GM19043 (cell line): ENCODE measurements at regions not wholly inside any gene's neighbourhood (a gene's known extent, or its start where the extent isn't known, plus 50 kb on each side); places are given as distances from the start of the nearest gene placed in this dataset.
"Not testable (repeated sequence)": the region's sequence is repeated elsewhere in the genome, so short reads cannot be mapped to it uniquely, and the experiment has no call there.

Experiments
- ATAC-seq: cut with Tn5 transposase; IDR thresholded peaks from one replicate; pipeline ENCODE4 v1.9.1; 2021; ENCODE audit warnings: low read depth; ENCODE audit not compliant: unreplicated experiment

DNA sequence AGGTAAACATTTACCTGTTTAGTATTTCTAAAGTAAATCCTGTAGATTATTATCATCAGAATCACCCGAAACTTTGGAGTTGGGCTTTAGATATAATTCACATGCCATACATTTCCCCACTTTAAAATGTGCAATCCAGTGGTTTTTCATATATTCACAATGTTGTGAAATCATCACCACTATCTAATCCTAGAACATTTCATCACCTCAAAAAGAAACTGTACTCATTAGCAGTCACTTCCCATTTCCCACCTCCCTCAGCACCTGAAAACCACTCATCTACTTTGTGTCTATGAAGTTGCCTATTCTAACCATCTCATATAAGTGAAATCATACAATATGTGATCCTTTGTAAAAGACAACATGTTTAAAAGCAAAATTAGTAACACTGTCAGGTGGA is 182.6 kb downstream of the FZD1 start:
- ATAC-seq = no peak

DNA sequence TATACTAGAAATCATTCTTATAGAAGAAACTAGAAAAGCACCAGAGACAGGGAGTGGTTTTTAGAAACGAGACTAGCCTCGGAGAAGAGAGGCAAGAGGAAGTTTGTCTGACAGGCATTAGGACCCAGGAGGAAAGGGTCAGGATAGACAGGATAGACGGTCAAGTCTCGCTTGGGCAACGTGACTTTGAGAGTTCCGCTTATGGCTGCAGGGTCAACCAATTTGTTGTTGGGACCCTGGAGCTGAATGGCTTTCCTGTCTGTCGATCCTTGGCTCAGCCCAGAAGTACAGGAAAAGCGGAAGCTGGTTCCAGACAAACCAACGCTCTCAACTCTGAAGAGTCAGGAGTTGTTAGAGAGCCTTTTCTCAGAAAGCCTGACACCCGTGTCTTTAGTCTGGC is 191.2 kb downstream of the FZD1 start:
- no peak for ATAC-seq

- ATAC-seq = no peak
These were observed 193.0 kb downstream of the FZD1 start for GRCh38 chr7:91457208-91457607.

GRCh38 chr7:91459539-91459938 is 195.3 kb downstream of the FZD1 start:
- no peak for ATAC-seq

GRCh38 chr7:91462316-91462715 is 198.1 kb downstream of the FZD1 start:
- no peak for ATAC-seq

- ATAC-seq = no peak
These were observed 199.1 kb downstream of the FZD1 start for GRCh38 chr7:91463330-91463729.

GRCh38 chr7:91465595-91466061 is 201.4 kb downstream of the FZD1 start:
- no peak for ATAC-seq

DNA sequence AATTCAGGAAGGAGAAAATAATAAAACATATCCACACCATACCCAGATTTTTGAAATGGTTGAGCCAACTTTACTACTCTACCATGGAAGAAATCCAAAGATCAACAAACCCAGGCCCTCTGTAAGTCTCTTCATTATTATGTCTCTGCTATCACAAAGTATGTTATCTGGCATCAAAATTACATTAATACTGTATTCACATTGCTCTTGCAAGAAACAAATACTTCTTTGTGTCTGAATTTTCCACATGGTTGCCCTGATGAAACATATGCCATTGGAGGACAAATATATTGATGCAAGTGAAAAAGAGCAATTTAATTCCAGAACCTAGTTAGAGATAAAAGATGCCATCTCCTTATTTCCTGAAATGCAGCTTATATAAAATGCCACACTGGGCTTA is 204.0 kb downstream of the FZD1 start:
- no peak for ATAC-seq

- no peak for ATAC-seq
These were observed 209.4 kb downstream of the FZD1 start for GRCh38 chr7:91473619-91474018.

DNA sequence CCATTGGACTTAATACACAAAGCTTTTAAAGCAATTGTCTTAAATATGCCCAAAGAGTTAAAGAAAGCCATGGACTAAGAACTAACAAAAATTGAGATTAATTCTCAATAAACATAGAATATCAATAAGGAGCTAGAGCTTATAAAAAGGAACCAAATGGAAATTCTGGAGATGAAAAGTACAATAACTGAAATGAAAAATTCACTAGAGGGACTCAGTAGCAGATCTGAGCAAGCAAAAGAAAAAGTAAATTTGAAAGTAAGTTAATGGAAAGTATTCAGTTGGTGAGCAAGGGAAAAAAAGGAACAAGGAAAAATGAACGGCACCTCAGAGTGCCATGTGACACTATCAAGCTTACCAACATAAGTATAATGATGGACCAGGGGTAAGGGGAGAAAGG is 209.8 kb downstream of the FZD1 start:
- no peak for ATAC-seq

DNA sequence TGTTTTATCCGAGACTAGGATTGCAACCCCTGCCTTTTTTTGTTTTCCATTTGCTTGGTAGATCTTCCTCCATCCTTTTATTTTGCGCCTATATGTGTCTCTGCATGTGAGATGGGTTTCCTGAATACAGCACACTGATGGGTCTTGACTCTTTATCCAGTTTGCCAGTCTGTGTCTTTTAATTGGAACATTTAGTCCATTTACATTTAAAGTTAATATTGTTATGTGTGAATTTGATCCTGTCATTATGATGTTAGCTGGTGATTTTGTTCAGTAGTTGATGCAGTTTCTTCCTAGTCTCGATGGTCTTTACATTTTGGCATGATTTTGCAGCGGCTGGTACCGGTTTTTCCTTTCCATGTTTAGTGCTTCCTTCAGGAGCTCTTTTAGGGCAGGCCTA is 216.2 kb downstream of the FZD1 start:
- ATAC-seq = not testable (repeated sequence)

DNA sequence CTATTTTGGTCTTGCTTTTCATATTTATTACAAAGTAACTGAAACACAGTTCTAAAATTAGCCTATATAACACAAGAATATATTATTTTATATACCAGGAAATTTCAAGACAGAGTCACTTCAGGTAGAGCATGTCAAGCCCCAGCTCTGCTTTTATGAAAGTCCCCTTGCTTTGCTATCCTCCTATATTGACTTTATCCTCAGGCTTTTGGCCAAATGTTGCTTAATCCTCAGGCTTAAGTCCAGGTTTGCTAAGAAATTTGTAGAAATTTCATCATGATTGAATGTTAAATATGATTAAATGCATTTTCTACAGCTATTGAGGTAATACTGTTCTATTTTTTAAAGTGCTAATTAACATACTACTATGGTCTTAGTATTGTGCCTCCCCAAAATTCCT is 227.6 kb downstream of the FZD1 start:
- ATAC-seq = no peak

DNA sequence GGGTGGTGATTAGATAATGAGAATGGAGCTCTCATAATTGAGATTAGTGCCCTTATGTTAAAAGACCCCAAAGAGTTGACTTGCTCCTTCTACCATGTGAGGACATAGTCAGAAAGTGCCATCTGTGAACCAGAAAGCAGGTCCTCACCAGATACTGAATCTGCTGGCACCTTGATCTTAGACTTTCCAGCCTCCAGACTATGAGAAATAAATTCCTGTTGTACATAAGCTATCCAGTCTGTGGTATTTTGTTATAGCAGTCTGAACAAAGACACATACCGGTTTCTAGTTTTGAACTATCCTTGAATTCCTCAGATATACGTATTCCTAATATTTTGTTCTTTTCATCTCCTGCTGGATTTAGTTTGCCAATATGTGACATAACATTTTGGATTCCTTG is 228.1 kb downstream of the FZD1 start:
- ATAC-seq = no peak

DNA sequence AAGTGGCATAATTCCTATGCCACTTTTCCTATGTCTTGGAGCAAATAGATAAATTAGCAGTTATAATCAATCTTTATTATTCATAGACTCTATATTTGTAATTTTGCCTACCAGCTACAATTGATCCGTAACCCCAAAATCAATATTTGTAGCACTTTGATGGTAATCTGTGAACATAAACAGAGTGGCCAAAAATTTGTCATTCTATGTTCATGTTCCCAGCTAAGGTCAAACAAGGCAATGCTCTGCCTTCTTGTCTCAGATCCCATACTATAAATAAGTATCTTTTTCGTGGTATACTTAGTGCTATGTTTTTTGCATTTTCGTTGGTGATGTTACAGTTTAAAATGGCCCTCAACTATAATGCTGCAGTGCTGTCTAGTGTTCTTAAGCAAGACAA is 228.5 kb downstream of the FZD1 start:
- no peak for ATAC-seq

DNA sequence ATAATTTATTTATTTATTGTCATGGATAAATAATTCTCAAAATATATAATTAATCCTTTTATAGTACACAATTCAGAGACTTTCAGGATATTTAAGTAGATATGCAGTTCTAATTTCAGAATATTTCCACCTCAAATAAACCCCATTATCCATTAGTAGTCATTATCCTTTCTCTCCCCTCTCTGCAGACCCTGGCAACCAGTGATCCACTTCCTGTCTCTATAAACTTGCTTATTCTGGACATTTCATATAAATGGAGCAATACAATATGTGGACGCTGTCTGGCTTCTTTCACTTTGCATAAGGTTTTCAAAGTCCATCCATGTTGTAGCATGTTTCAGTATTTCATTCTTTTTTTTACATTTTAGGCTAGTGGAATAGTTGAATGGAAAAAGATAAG is 230.2 kb downstream of the FZD1 start:
- ATAC-seq = no peak

GRCh38 chr7:91496251-91496820 is 232.1 kb downstream of the FZD1 start:
- ATAC-seq = no peak

DNA sequence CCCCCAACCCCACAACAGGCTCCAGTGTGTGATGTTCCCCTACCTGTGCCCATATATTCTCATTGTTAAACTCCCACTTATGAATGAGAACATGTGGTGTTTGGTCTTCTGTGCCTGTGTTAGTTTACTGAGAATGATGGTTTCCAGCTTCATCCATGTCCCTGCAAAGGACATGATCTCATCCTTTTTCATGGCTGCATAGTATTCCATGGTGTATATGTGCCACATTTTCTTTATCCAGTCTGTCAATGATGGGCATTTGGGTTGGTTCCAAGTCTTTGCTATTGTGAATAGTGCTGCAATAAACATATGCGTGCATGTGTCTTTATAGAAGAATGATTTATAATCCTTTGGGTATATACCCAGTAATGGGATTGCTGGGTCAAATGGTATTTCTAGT is 233.0 kb downstream of the FZD1 start:
- not testable (repeated sequence) for ATAC-seq

- ATAC-seq = no peak
These were observed 239.8 kb downstream of the FZD1 start for GRCh38 chr7:91503934-91504555.

DNA sequence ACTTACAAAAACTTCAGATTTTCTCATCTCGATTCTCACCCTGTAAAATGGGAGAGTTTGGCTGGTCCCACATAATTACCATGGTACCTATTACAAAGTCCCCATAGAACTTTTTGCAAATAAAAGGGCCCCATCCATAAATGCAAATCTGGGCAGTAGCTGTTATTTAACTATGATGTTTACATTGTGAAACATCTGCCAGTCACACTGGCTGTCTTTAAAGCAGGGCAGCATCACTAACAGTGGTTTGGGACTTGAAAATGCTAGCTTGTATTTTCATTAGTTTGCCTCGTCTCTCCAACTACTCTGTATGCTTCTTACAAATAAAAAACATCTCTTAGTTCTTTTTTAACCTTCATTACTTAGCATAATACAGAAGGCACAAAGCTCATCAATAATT is 240.7 kb downstream of the FZD1 start:
- no peak for ATAC-seq

GRCh38 chr7:91506966-91507365 is 242.7 kb downstream of the FZD1 start:
- not testable (repeated sequence) for ATAC-seq

- not testable (repeated sequence) for ATAC-seq
These were observed 247.6 kb downstream of the FZD1 start for GRCh38 chr7:91511861-91512260.

DNA sequence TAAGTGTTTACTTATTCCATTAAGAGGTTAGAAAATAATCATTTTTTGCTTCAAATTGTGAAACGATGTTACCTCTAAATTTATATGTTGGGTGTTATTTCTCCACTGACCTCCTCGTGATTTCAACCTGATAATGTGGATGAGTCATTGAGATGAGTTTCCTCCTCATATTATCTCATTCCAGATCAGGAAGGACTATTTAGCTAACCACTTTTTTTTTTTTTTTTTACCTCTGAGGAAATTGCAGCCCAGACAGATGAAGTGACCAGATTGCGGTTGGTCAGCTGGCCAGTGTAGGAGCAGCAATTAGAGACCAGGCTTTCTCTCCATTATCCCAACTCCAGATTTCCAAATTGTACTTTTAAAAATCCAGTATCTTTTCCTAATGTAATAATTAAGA is 248.7 kb downstream of the FZD1 start:
- ATAC-seq = no peak

DNA sequence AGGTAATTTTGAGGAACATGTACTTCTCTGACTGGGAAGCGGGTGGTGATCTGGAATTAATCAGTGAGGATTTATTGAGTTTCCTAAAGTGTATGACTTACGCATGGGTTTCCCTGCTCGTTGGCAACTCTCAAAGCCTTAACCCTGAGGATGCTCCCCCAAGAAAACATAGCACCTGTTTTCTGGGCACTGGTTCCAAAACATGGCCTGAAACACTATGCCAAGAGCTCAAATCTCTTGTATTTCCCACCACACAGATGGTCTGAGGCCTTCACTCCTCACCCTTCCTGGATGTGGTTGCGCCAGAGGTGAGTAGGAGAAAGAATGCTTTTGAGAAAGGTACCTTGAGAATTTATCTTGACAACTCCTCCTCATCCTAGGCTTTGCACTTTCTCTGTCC is 250.4 kb downstream of the FZD1 start:
- ATAC-seq = no peak
